ENCODE measurements at regions not wholly inside any gene's neighbourhood (a gene's known extent, or its start where the extent isn't known, plus 50 kb on each side); places are given as distances from the start of the nearest gene placed in this dataset.

DNA sequence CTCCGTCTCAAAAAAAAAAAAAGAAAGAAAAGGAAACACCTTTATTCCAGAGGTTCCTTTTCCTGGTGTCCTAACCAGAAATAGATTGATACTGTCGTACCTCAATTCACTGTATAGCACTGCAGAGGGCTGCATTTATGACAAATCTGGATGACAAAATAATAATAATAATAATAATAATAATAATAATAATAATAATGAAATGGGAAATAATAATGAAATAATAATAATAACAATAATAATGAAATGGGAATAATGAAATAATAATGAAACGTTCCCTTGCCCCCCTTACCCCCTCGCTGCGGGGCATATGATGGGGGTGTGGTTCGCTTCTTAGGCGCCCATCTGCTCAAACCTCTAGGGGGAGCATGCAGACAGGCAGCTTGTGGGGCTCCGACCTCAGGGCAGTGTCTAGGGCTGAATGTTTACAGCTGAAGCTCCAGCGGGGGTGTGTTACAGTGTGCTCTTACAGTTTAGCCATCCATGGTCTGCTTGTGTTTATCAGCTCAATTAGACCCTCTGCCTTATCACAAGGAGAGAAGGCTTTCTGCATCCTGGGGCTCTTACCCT lies 1088.3 kb upstream of the SEL1L start:
- H3K4me1 ChIP-seq (ENCODE audit: control insufficient read depth, insufficient read depth, low read length) = no peaks in the 10 kb centered on the region
- TF ChIP-seq, protein P1, sequence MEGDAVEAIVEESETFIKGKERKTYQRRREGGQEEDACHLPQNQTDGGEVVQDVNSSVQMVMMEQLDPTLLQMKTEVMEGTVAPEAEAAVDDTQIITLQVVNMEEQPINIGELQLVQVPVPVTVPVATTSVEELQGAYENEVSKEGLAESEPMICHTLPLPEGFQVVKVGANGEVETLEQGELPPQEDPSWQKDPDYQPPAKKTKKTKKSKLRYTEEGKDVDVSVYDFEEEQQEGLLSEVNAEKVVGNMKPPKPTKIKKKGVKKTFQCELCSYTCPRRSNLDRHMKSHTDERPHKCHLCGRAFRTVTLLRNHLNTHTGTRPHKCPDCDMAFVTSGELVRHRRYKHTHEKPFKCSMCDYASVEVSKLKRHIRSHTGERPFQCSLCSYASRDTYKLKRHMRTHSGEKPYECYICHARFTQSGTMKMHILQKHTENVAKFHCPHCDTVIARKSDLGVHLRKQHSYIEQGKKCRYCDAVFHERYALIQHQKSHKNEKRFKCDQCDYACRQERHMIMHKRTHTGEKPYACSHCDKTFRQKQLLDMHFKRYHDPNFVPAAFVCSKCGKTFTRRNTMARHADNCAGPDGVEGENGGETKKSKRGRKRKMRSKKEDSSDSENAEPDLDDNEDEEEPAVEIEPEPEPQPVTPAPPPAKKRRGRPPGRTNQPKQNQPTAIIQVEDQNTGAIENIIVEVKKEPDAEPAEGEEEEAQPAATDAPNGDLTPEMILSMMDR (IDR thresholded peaks at IDR 0.05) = no peak
- no peaks in the 10 kb centered on the region for H3K36me3 ChIP-seq (ENCODE audit: control insufficient read depth, insufficient read depth, low read length)
- Mint-ChIP-seq H3K9me3 (peaks cover 13 to 14% of the 10 kb centered on the region in 2 donors), H3K36me3 (no peaks in the 10 kb centered on the region), H3K27ac (no peak overlapping the region), H3K4me3 (no peak overlapping the region), H3K27me3 (ENCODE audit: low read depth in 2 of 2) (no peaks in the 10 kb centered on the region), H3K4me1 (no peaks in the 10 kb centered on the region)
- intact Hi-C loops (cut with micrococcal nuclease) = no loop called here
- WGBS (ENCODE audit: insufficient coverage) = 86% methylated on average over 8 of the region's 9 CpGs
- no peak overlapping the region for H3K27ac ChIP-seq (ENCODE audit: low read length)
- ATAC-seq (no peak), DNase-seq (no peak)
- no peak overlapping the region for H3K4me3 ChIP-seq (ENCODE audit: low read length)
- peaks cover 15% of the 10 kb centered on the region for H3K9me3 ChIP-seq (ENCODE audit: control insufficient read depth, insufficient read depth, low read length)
- H3K27me3 ChIP-seq (ENCODE audit: control insufficient read depth, insufficient read depth, low read length) = no peaks in the 10 kb centered on the region

DNA sequence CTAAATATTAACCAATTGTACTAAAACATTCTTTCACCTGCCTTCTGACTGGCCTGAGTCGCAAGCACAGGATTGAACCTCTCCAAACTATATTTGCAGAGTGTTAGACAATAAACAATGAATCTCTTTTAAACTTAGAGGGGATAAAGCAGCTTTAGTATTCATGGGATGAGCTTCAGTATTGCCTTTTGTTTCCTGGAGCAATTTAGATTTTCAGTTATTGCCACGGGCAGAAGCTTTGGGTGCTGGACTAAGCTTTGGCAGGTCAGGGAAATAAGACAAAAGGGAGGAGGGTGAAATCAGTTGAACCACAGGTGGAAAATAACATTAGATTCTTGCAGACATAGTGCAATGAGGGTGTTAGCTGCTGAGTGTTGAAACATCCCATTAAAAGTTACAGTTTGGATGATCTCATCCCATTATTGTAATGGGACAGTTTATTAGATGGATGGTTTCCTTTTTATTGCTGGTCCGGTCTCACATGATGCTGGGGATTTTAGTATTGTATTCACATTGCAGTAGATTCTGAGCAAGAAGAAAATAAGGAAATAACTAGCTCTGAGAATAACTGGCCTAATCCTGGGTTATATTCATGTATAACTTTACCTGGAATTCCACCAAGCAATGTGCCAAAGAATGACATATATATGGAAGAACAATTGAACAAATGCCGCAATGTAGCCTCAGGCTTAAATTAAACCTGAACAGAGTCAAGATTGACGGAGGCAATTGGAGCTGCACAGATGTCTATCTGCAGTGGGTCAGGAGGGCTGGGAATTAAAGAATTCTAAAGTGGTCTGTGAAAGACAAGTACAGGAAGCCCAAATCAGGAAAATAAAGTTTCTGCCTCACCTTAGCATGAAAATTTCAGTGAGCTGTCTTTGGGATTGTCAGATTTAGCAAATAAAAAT lies 1092.8 kb upstream of the SEL1L start:
- DNase-seq = no peak
- ATAC-seq = no peak
- Histone ChIP-seq H3K4me3 (ENCODE audit: low read length) (no peak overlapping the region), H3K9me3 (ENCODE audit: control insufficient read depth, insufficient read depth, low read length) (peaks cover 13% of the 10 kb centered on the region), H3K27me3 (ENCODE audit: control insufficient read depth, insufficient read depth, low read length) (no peaks in the 10 kb centered on the region), H3K36me3 (ENCODE audit: control insufficient read depth, insufficient read depth, low read length) (no peaks in the 10 kb centered on the region), H3K27ac (ENCODE audit: low read length) (no peak overlapping the region), H3K4me1 (ENCODE audit: control insufficient read depth, insufficient read depth, low read length) (no peaks in the 10 kb centered on the region)
- Mint-ChIP-seq H3K27ac (no peak overlapping the region), H3K4me1 (no peaks in the 10 kb centered on the region), H3K27me3 (ENCODE audit: low read depth in 2 of 2) (no peaks in the 10 kb centered on the region), H3K4me3 (no peak overlapping the region), H3K9me3 (peaks cover 16% of the 10 kb centered on the region in 2 donors), H3K36me3 (no peaks in the 10 kb centered on the region)
- TF ChIP-seq, protein P1 (IDR thresholded peaks at IDR 0.05) = no peak
- 90% methylated on average over 4 of the region's 5 CpGs for WGBS (ENCODE audit: insufficient coverage)
- intact Hi-C loops (cut with micrococcal nuclease) = no loop called here

DNA sequence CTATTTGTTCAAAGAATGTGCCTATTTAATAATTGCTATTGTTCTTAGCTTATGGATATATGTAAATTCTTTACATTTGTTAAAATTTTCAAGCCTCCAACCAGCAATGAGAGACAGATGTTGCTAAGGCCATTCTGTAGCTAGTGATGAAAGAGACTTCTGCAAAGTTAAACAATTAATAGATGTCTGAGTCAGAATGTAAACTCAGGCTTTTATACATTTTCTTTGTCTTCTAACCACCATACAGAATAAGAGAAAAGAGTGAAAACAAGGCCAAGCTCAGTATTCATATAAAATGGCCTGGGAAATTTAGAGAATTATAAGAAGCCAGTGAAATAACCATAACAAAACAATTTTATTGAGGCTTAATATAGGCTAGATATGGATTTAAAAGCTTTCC lies 1102.3 kb upstream of the SEL1L start:
- Mint-ChIP-seq H3K36me3 (peaks cover 8% of the 10 kb centered on the region), H3K27ac (no peak overlapping the region), H3K4me3 (no peak overlapping the region), H3K27me3 (ENCODE audit: low read depth in 2 of 2) (no peaks in the 10 kb centered on the region), H3K4me1 (no peaks in the 10 kb centered on the region), H3K9me3 (peaks cover 13 to 24% of the 10 kb centered on the region in 2 donors)
- intact Hi-C loops (cut with micrococcal nuclease) = no loop called here
- no peaks in the 10 kb centered on the region for H3K9me3 ChIP-seq (ENCODE audit: control insufficient read depth, insufficient read depth, low read length)
- H3K4me1 ChIP-seq (ENCODE audit: control insufficient read depth, insufficient read depth, low read length) = no peaks in the 10 kb centered on the region
- TF ChIP-seq, protein P1 (IDR thresholded peaks at IDR 0.05) = no peak
- no peak for ATAC-seq
- no peak overlapping the region for H3K27ac ChIP-seq (ENCODE audit: low read length)
- H3K36me3 ChIP-seq (ENCODE audit: control insufficient read depth, insufficient read depth, low read length) = no peaks in the 10 kb centered on the region
- no peaks in the 10 kb centered on the region for H3K27me3 ChIP-seq (ENCODE audit: control insufficient read depth, insufficient read depth, low read length)
- DNase-seq = no peak
- no peak overlapping the region for H3K4me3 ChIP-seq (ENCODE audit: low read length)

Measured in natural killer cell (primary cell).